NCI-H187 treated with DMSO at 0.1 percent for 48 hours (cell line): ENCODE measurements at regions not wholly inside any gene's neighbourhood (a gene's known extent, or its start where the extent isn't known, plus 50 kb on each side); places are given as distances from the start of the nearest gene placed in this dataset.
"Not testable (repeated sequence)": the region's sequence is repeated elsewhere in the genome, so short reads cannot be mapped to it uniquely, and the experiment has no call there.

Source experiments
- DNase-seq: peaks from one replicate; lab custom pipeline; 2025; lab: John Stamatoyannopoulos, UW

DNA sequence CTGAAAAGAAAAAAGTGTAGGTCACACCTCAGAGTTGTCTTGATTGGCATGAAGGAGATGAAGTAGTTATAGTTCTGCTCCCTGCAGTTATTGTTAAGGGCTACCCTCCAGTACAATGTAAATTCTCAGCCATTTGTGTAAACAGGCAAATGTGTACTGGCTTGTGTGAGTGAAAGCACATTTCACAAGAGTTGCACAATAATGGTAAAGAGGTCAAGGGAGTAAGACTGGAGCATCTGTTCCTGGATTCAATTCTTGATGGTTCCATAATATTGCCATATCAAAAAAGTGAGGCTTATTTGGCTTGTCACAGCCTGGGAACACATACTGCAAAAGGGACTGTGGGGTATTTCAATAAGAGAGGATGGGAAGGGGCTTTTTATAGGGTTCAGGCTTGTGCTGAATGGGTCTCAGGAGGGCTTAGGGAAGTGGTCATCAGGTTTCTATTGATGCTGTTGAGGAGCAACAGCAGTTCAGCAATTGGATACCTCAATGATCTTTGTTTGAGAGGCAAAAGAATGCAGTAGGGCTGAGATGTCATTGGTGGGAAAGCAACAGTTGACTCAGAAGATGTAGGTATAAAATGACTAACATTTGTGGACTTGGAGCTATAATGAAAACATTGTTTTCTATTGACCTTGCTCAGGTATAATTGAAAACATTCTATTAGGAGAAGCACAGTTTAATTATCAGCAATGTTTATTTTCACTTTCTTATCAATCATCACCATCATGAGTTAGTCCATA, 402.6 kb downstream of the BCKDHB start:
- no peak for DNase-seq

DNA sequence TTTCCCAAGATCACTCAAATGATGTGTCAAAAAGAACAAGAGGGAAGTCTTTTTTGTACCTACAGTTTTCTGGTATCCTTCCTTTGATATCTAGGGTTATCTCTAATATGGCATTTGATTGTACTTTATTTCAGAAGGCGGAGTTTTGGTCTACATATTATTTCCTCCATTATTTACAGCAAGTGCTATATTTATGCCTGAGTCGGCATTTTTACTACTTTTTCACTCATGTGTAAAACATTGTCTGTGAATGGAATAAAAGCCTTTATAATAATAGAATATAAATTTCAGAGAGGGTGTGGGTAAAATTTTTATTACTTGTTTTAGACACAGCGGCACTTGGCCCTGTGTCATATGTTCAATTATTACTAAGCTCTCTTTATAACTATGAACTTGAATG, 398.4 kb downstream of the BCKDHB start:
- DNase-seq: no peak

DNA sequence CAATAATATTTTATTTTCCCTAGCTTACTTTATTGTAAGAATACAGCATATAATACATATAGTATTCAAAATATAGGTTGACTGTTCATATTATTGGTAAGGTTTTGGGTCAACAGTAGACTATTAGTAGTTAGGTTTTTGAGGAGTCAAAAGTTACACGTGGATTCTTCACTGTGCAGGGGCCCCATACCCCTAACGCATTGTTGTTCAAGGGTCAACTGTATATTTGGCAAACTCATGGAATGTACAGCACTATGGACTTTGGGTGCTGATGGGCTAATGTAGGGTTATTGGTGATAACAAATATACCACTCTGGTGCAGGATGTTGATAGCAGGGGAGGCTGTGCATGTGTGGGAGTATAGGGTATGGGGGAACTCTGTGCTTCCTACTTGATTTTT, 397.2 kb downstream of the BCKDHB start:
- no peak for DNase-seq

DNA sequence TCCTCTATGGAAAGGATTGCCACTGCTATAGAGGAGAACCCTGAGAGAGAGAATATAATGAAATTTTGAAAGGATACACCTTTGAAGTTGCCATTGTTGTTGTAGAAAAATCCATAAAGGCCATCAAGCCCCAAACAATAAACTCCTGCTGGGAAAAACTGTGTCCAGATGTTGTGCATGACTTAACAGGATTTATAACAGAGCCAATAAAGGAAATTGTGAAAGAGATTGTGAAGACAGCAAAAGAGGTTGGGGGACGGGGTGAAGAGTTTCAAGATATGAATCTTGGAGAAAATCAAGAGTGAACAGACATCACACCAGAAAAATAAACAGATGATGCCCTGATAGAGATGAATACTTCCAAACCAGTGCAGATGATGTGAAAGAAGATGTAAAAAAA, 396.4 kb downstream of the BCKDHB start:
- no peak for DNase-seq

DNA sequence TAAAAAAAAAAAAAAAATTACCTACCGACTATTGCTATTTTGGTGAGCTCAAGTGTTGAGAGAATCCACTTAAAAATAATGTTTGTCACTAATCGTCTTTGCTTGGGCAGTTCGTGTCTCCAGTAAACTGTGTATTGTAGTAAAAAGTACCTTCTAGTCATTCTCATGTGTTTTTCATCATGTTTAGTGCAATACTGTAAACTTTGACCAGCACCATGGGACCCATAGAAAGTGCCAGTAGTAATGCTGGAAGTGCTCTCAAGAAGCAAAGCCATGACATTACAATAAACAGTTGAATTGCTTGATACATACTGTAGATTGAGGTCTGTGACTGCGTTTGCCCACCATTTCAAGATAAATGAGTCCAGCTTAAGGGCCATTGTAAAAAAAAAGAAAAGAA, 395.2 kb downstream of the BCKDHB start:
- no peak for DNase-seq

DNA sequence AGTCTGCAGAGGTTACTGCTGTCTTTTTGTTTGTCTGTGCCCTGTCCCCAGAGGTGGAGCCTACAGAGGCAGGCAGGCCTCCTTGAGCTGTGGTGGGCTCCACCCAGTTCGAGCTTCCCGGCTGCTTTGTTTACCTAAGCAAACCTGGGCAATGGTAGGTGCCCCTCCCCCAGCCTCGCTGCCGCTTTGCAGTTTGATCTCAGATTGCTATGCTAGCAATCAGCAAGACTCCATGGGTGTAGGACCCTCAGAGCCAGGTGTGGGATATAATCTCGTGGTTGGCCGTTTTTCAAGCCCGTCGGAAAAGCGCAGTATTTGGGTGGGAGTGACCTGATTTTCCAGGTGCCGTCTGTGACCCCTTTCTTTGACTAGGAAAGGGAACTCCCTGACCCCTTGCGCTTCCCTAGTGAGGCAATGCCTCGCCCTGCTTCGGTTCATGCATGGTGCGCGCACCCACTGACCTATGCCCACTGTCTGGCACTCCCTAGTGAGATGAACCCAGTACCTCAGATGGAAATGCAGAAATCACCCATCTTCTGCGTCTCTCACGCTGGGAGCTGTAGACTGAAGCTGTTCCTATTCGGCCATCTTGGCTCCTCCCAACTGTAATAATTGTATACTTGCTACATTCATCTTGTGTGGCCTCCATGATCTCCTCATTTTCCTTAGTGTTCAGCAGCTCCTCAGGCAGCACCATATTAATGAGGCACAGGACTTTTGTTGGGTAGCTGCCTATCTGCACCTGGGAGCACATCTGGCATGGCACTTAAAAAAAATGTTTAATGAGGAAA, 391.4 kb downstream of the BCKDHB start:
- DNase-seq: not testable (repeated sequence)

DNA sequence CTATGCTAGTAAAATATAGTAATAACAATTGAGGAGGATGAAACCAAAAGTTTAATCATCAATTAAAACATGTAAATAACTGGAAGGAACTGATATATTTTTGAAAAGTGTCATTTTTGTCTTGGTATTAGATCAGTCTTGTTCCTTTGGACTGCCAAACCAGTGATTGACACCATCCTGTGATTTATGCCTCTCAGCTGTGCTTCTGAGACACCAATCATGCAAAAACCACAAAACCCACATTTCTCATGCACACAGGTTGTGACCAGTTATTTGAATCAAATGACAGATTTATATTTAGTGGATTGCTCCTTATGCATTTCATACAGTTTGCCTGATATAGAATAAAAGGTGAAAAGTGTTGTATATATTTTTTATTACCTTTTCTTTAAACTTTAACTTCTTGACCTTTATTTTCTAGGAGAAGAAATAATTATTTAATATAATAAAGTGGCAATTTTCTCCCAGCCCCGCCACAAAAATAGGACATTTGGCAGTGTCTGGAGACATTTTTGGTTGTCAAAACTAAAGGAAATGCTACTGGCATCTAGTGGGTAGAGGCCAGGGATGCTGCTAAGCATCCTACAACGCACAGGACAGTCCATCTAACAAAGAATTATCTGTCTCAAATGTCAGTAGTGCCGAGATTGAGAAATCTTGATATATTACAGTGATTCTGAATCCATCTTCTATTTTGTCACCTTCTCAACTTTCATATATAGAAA, 383.6 kb downstream of the BCKDHB start:
- DNase-seq: no peak

DNA sequence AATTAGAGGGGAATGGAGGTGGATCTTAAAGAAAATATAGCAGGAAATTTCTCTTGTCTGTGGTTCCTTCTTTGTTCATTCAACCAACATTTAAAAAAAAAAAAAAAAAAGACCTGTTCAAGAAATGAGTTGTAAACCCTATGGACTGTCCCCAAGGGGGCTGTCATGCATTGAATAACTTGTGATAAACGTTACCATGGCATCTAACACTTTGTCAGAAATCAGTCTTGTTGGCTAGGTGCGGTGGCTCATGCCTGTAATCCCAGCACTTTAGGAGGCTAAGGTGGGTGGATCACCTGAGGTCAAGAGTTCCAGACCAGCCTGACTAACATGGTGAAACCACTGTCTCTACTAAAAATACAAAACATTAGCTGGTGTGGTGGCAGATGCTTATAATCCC, 381.7 kb downstream of the BCKDHB start:
- DNase-seq: no peak

DNA sequence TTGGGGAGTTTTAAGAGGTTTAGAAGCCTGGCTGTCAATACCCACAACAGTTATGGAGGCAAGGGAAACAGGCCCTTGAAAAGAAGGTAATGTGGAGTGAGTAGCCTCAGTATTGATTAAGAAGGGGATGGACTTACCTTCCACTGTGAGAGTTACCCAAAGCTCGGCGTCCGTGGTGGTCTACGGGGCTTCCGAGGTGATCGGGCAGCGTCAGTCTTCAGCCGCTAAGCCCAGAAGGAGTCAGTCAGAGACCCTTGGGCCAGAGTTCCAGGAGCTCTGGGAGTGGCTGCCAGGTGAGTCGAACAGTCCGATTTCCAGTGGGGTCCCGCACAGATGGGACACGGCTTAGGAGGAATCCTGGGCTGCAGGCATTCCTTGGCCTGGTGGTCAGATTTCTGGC, 379.0 kb downstream of the BCKDHB start:
- DNase-seq: not testable (repeated sequence)

DNA sequence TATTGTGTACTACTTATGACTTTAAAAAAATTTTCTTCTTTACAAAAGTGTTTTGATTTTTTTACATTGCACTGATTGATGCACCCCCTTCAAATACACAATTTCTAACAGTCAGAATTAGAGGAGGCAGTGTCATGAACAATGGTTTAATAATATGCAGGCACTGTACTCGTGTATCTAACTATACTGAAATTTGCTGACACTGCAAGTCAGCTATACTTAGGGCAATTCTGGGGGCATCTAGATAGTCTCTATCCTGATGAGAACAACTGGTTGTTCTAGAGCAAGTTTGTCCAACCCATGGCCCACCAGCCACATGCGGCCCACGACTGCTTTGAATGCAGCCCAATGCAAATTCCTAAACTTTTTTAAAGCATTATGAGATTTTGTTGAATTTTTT, 375.6 kb downstream of the BCKDHB start:
- no peak for DNase-seq

DNA sequence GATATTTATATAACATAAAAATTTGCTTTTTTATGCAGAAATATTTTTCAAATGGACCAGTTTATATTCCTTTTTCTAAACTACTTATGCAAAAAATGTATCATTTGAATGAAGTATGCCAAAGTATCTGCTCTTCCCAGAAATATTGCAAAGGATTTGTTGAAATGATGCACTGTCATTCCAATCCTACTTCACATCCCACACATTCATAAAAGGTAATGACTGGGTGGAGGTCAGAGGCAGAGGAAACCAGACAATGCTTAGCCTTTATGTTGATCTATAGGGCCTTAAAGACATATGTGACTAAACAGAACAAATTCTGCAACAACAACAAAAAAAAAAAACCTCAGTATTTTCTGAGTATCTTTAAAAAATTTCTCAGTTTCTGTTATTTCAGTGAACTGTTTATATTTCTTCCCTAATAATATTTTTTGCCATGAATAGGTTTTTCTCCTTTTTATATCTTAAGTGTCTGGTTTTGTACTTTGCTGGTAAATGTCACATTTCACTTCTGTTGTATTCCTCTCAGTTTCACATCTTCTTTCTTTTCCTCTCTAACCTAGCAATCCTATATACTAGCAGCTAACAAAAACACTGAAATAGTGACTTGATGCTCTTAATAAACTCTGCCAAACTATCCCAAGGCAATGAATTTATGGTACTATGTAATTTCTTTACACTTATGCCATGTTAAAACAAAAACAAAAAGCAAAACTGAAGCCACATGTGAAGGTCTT, 374.1 kb downstream of the BCKDHB start:
- DNase-seq: no peak

DNA sequence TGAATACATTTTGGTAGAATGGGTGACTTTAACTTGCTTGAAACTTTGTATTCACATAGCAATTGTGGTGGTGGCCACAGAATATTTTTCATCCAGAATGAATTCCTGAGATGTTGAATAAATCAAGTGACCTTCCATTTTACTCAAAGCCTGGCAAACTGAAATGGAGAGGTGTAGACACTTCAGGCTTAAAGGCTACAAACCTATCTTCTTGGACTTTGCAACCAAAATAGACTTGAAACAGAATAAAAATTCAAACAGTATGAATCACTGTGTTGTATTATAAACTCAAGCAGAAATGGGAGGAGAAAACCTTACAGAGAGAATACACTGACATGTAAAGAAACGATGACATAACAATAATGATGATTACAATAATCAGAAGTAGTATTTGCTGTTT, 371.6 kb downstream of the BCKDHB start:
- DNase-seq: no peak

DNA sequence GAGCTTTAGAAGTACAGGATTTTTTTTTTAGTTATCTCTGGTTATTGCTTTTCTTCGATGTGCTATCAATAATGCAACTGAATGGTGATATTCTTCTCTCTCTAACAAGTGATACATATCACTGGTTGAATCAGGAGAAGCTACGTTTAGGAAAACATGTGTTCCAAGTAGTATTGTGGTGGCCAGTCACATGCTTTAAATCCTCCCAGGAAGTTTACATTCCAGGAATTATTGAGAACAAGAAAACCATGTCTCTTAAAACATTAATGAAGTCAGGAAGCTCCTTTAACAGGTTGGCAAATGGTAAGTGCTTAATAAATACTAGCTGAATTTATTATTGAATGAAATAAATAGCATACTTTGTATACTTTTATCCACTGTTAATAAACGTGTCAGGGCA, 371.1 kb downstream of the BCKDHB start:
- DNase-seq: no peak

DNA sequence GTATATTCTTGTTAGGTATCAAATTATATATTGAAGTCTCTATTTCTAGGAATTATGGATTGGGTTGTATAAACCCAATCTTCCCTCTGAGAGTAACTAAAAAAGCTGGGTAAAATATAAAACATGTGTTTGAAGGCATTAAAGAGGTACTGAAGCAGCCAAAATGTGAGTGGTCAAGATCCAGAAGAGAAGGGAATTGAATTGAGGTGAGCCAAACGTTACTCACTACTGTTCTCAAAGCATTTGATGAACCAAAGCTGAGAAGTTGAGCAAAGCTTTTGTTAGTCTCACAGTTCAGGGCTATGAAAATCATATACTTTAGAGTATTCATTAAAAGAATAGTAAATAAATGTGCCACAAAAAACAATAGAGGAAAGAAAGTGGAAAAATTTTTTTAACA, 365.8 kb downstream of the BCKDHB start:
- no peak for DNase-seq

DNA sequence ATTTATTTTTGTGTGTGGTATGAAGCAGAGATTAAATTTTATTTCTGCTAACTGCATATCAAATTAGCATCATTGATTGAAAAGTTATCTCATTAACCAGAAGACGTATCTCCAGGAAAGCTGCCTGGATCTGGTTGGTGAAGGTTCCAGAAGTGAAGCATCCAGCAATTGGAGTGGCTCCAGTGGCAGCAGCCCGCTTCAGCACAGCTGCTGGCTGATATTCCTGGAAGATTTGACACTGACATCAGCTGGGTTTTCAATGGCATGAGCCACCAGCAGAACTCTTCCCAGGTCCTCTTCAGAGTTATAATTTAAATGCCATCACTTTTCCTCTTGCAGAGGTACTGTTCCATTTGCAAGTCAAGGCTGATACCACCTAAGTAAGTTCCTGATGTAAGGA, 363.5 kb downstream of the BCKDHB start:
- no peak for DNase-seq

DNA sequence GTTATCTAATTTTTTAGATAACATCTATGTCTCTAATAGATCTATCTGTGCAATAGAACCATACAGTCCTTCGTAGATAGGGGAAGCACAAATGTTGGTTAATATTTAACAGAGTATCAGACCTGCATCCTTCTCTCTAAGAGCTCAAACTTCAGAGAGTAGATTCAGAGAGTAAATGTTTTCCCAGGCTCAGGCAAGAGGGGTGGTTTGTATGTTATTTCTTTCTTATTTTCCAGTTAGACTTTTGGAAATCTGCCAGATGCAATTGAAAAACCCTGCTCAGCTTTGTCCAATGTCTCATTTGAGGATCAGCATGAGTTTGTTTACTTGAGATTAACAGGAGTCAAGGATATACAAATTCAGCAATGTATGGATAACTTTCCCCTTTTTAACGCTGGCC, 361.9 kb downstream of the BCKDHB start:
- no peak for DNase-seq

DNA sequence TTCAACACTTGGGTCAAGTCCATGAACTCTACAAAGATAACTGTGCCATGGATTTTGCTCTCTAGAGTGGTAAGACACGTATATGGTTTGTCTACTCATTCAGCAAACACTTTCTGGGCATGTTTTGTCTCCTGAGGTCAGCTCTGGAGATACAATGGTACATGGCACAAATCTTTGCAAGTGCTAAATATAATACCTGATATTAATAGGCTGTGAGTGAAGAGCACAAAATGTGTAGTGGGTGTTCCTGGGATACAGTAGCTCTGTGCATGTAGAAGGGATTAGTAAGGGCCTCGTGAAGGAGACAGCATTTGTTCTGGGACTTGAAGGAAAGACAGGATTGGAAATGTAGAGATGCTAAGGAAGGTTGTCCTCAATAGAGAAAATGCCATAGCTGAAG, 360.9 kb downstream of the BCKDHB start:
- no peak for DNase-seq

DNA sequence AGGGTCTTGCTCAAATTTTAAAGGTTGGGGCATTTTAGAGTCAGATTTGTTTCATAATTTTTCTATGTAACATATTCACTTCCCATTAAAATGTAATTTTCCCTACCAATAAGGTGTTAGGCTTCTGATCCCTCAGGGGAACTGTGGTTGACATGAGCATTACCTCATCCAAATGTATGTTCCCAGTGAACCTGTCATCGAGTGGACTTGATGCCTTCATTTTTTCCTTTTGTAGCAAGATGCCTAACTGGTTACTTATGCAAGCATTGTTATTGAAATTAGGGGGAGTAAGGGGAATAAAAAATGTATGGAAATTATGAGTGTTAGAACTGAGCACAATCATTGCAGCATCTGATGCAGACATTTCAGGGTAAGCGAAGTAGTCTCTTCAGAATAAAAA, 360.5 kb downstream of the BCKDHB start:
- DNase-seq: no peak

DNA sequence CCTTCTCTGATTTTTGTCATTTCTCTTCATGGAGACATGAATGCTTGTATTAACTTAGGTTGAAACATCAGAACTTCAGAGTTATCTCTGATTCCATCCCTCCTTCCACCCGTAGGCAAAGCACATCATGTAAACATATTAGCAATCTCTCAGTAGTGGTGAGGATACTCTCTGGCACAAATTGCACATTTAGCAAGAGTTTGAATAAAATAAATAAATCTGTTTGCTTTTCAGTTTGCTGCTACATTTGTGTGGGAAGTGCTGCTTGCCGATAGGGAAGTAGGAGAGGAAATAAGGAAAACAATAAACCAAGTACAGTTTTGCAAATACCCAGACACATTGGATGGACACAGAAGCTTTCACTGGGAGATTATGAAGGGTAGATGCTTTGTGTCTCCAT, 359.0 kb downstream of the BCKDHB start:
- no peak for DNase-seq

DNA sequence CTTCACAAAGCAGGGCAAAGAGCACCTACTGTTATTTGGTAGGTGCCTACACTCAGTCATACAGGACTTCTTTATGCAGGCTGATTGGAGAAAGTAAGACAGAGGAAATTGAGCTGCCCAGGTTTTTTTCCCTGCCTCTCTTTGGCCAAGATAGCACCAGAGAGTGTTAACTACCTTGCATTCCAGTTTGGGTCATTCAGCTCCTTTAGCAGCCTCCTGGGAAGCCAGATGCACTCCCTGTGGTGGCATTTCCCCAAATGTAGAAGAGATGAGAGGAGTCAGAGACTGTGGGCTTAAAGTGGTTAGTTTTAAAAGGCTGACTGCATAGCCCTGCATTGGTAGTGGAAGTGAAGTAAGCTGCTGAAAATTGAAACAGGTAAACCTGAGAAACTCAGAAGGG, 358.4 kb downstream of the BCKDHB start:
- DNase-seq: no peak

DNA sequence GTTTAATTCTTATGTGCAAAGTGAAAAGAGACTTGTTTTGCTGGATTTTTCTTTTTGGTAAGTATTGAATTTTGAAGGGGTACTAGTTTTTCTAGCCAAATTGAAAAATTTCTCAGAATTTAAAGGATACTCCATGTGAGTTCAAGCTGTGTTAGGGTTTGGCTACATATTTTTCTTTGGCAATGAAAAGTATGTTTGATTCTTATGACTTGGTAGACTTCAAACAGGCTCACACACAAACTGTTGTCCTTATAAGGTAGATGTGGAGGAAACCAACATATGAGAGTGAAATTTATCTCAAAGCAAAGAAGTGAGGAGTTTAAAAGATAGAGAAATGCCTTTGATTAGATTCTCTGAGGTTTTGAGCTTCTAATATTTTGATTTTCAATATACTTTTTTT, 356.7 kb downstream of the BCKDHB start:
- no peak for DNase-seq

DNA sequence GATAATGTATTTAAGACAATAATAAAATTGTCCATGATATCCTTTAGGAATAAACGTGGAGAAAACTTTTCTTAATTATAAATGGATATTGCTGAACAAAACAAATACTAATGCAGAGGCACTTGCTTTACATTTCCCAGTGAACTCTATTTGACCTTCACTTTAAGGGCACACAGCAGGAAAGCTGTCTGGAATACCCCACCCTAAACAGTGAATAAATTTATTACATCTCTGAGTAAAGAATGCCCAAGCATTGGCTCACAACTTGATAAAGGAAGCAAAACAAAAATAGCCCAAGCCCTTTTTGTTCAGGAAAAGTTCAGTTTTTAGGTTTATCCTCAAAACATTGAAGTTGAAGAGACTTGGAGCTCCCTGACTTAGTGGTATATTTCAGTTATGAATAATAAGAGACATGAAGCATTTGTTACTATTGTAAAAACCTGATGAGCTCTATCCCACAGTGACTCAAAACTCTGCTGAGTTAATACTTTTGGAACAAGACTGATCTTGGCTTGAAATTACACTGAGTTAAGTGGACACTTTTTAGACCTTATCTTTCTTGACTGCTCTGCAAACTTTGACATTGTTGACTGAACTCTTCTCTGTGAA, 353.9 kb downstream of the BCKDHB start:
- no peak for DNase-seq
